Endodermal cell (in vitro differentiated cells): ENCODE measurements at regions not wholly inside any gene's neighbourhood (a gene's known extent, or its start where the extent isn't known, plus 50 kb on each side); places are given as distances from the start of the nearest gene placed in this dataset.

Source experiments
- DNase-seq: peaks from one replicate; pipeline ENCODE4 v3.0.0-alpha.2; 2017
- H3K27ac ChIP-seq: 2 replicates; pipeline ENCODE4 v1.5.1; 2013; ENCODE audit warnings: mild to moderate bottlenecking, low read depth, low read length, moderate library complexity
- H3K27me3 ChIP-seq: 2 replicates; pipeline ENCODE4 v1.6.1; 2013; ENCODE audit warnings: mild to moderate bottlenecking, low read length, moderate library complexity; ENCODE audit not compliant: insufficient read depth, control insufficient read depth, poor library complexity, severe bottlenecking
- H3K36me3 ChIP-seq: 2 replicates; pipeline ENCODE4 v1.7.0; 2013; ENCODE audit warnings: mild to moderate bottlenecking, low read length, moderate library complexity; ENCODE audit not compliant: control insufficient read depth, insufficient read depth
- H3K4me1 ChIP-seq: one replicate; pipeline ENCODE4 v1.7.0; 2013; ENCODE audit warnings: low read length; ENCODE audit not compliant: control insufficient read depth, insufficient read depth
- H3K4me3 ChIP-seq: 2 replicates; pipeline ENCODE4 v1.5.1; 2013; ENCODE audit warnings: mild to moderate bottlenecking, low read length, moderate library complexity
- H3K9ac ChIP-seq: 2 replicates; pipeline ENCODE4 v1.6.1; 2013; ENCODE audit warnings: mild to moderate bottlenecking, low read length, moderate library complexity; ENCODE audit not compliant: poor library complexity, severe bottlenecking; ENCODE audit errors: extremely low read depth
- H3K9me3 ChIP-seq: 2 replicates; pipeline ENCODE4 v1.6.1; 2013; ENCODE audit warnings: mild to moderate bottlenecking, low read length, moderate library complexity; ENCODE audit not compliant: control insufficient read depth
- H3K27ac Mint-ChIP-seq: 2 replicates; pipeline ENCODE4 v1.8.0; 2020; ENCODE audit warnings: mixed read lengths
- H3K27me3 Mint-ChIP-seq: 2 replicates; pipeline ENCODE4 v1.8.0; 2021; ENCODE audit warnings: mild to moderate bottlenecking, mixed read lengths; ENCODE audit not compliant: insufficient read depth
- H3K36me3 Mint-ChIP-seq: 2 replicates; pipeline ENCODE4 v1.8.0; 2020; ENCODE audit warnings: low read depth, mixed read lengths
- H3K4me1 Mint-ChIP-seq: 2 replicates; pipeline ENCODE4 v1.8.0; 2020; ENCODE audit warnings: mixed read lengths
- H3K4me3 Mint-ChIP-seq: 2 replicates; pipeline ENCODE4 v1.8.0; 2020; ENCODE audit warnings: mild to moderate bottlenecking, moderate library complexity, mixed read lengths
- H3K9me3 Mint-ChIP-seq: 2 replicates; pipeline ENCODE4 v1.8.0; 2020; ENCODE audit warnings: mild to moderate bottlenecking, mixed read lengths
- CTCF ChIP-seq: fragments of 200-600 bp; sonication (generic); conservative IDR thresholded peaks from 2 replicates; pipeline ENCODE4 v1.5.0; 2021; ENCODE audit warnings: antibody characterized with exemption, mild to moderate bottlenecking
- WGBS, 2 experiments: methylation state at CpG; one replicate each; pipeline versions ENCODE4 v1.1.5 to v1.1.7; 2013; ENCODE audit warnings: missing lambda C conversion rate in 2 of 2, mixed read lengths in 1 of 2; ENCODE audit not compliant: insufficient coverage in 1 of 2, insufficient read length in 1 of 2; 5-methylcytosine and 5-hydroxymethylcytosine counted together

- Histone ChIP-seq H3K36me3 (no peaks in the 10 kb centered on the region), H3K4me1 (no peaks in the 10 kb centered on the region), H3K27me3 (no peaks in the 10 kb centered on the region), H3K27ac (no peak overlapping the region), H3K9ac (no peak overlapping the region), H3K9me3 (no peaks in the 10 kb centered on the region), H3K4me3 (no peak overlapping the region)
- no peaks in the 10 kb centered on the region for H3K36me3 Mint-ChIP-seq
- no peak for TF ChIP-seq CTCF
- H3K4me1 Mint-ChIP-seq = no peaks in the 10 kb centered on the region
- H3K27ac Mint-ChIP-seq = no peak overlapping the region
- no peaks in the 10 kb centered on the region for H3K9me3 Mint-ChIP-seq
- WGBS, 2 experiments = 86 to 91% methylated on average over 1 to 3 of the region's 3 CpGs
- DNase-seq = no peak
- no peaks in the 10 kb centered on the region for H3K27me3 Mint-ChIP-seq
- no peak overlapping the region for H3K4me3 Mint-ChIP-seq
These were observed 69.4 kb upstream of the PIP4K2A start for GRCh38 chr10:22783807-22784206.

GRCh38 chr10:22780474-22780885, 66.1 kb upstream of the PIP4K2A start:
- DNase-seq = no peak
- 91 to 94% methylated on average over 5 of the region's 5 CpGs for WGBS, 2 experiments
- Histone ChIP-seq H3K36me3 (no peaks in the 10 kb centered on the region), H3K27me3 (no peaks in the 10 kb centered on the region), H3K27ac (no peak overlapping the region), H3K4me3 (no peak overlapping the region), H3K9me3 (no peaks in the 10 kb centered on the region), H3K4me1 (no peaks in the 10 kb centered on the region), H3K9ac (no peak overlapping the region)
- peaks cover 8% of the 10 kb centered on the region for H3K9me3 Mint-ChIP-seq
- H3K27ac Mint-ChIP-seq = no peak overlapping the region
- no peaks in the 10 kb centered on the region for H3K36me3 Mint-ChIP-seq
- TF ChIP-seq CTCF = no peak
- H3K27me3 Mint-ChIP-seq = no peaks in the 10 kb centered on the region
- H3K4me3 Mint-ChIP-seq = no peak overlapping the region
- no peaks in the 10 kb centered on the region for H3K4me1 Mint-ChIP-seq

GRCh38 chr10:22779331-22780019, 65.1 kb upstream of the PIP4K2A start:
- DNase-seq = no peak
- Histone ChIP-seq H3K4me1 (no peaks in the 10 kb centered on the region), H3K27ac (no peak overlapping the region), H3K27me3 (no peaks in the 10 kb centered on the region), H3K9ac (no peak overlapping the region), H3K4me3 (no peak overlapping the region), H3K9me3 (no peaks in the 10 kb centered on the region), H3K36me3 (no peaks in the 10 kb centered on the region)
- peaks cover 8% of the 10 kb centered on the region for H3K9me3 Mint-ChIP-seq
- H3K27ac Mint-ChIP-seq = no peak overlapping the region
- TF ChIP-seq CTCF = no peak
- H3K36me3 Mint-ChIP-seq = no peaks in the 10 kb centered on the region
- H3K27me3 Mint-ChIP-seq = no peaks in the 10 kb centered on the region
- H3K4me3 Mint-ChIP-seq = no peak overlapping the region
- no peaks in the 10 kb centered on the region for H3K4me1 Mint-ChIP-seq
- 93 to 100% methylated on average over 2 to 4 of the region's 4 CpGs for WGBS, 2 experiments
